IMR-90 (cell line): ENCODE measurements at regions not wholly inside any gene's neighbourhood (a gene's known extent, or its start where the extent isn't known, plus 50 kb on each side); places are given as distances from the start of the nearest gene placed in this dataset.

Experiments
- BHLHE40 ChIP-seq: fragments of 150-350 bp; IDR thresholded peaks from 2 replicates; pipeline ENCODE4 v1.6.1; 2016; ENCODE audit warnings: mild to moderate bottlenecking, low read depth, low read length
- CEBPB ChIP-seq: IDR thresholded peaks from 2 replicates; pipeline ENCODE4 v1.6.1; 2012; ENCODE audit warnings: low read depth, low read length, improper control_type of control experiment
- CHD1 ChIP-seq: IDR thresholded peaks from 2 replicates; pipeline ENCODE4 v1.6.1; 2012; ENCODE audit warnings: low read depth, low read length, improper control_type of control experiment
- ELK1 ChIP-seq: fragments of 150-350 bp; IDR thresholded peaks from 2 replicates; pipeline ENCODE4 v1.6.1; 2016; ENCODE audit warnings: low read depth, mild to moderate bottlenecking, low read length, moderate library complexity, borderline replicate concordance
- FOS ChIP-seq: fragments of 150-350 bp; IDR thresholded peaks from 2 replicates; pipeline ENCODE4 v1.6.1; 2016; ENCODE audit warnings: low read depth, low read length
- MAZ ChIP-seq: IDR thresholded peaks from 2 replicates; pipeline ENCODE4 v1.6.1; 2012; ENCODE audit warnings: low read depth, mild to moderate bottlenecking, low read length, improper control_type of control experiment, moderate library complexity, borderline replicate concordance
- NFE2L2 ChIP-seq: fragments of 150-350 bp; IDR thresholded peaks from 2 replicates; pipeline ENCODE4 v1.6.1; 2016; ENCODE audit warnings: low read depth, mild to moderate bottlenecking, low read length
- POLR2A ChIP-seq: IDR thresholded peaks from 2 replicates; pipeline ENCODE4 v1.6.1; 2012; ENCODE audit warnings: mild to moderate bottlenecking, low read depth, low read length
- RAD21 ChIP-seq: IDR thresholded peaks from 2 replicates; pipeline ENCODE4 v1.6.1; 2012; ENCODE audit warnings: low read length, improper control_type of control experiment
- RFX5 ChIP-seq: IDR thresholded peaks from 2 replicates; pipeline ENCODE4 v1.8.0; 2012; ENCODE audit warnings: low read depth, mild to moderate bottlenecking, low read length, moderate library complexity
- SMC3 ChIP-seq: fragments of 150-350 bp; IDR thresholded peaks from 2 replicates; pipeline ENCODE4 v1.6.1; 2016; ENCODE audit warnings: low read depth, mild to moderate bottlenecking, antibody characterized with exemption, low read length, moderate library complexity
- TF ChIP-seq, protein P1 (sequence below): conservative IDR thresholded peaks from 2 replicates; pipeline ENCODE4 v1.5.1; 2012; ENCODE audit warnings: mild to moderate bottlenecking, low read depth, low read length, improper control_type of control experiment

GRCh38 chr3:40901796-40902195 is 297.5 kb upstream of the CTNNB1 start:
- TF ChIP-seq, protein P1, sequence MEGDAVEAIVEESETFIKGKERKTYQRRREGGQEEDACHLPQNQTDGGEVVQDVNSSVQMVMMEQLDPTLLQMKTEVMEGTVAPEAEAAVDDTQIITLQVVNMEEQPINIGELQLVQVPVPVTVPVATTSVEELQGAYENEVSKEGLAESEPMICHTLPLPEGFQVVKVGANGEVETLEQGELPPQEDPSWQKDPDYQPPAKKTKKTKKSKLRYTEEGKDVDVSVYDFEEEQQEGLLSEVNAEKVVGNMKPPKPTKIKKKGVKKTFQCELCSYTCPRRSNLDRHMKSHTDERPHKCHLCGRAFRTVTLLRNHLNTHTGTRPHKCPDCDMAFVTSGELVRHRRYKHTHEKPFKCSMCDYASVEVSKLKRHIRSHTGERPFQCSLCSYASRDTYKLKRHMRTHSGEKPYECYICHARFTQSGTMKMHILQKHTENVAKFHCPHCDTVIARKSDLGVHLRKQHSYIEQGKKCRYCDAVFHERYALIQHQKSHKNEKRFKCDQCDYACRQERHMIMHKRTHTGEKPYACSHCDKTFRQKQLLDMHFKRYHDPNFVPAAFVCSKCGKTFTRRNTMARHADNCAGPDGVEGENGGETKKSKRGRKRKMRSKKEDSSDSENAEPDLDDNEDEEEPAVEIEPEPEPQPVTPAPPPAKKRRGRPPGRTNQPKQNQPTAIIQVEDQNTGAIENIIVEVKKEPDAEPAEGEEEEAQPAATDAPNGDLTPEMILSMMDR: no peak
- TF ChIP-seq SMC3 (no peak), CEBPB (no peak), BHLHE40 (no peak), RAD21 (no peak), POLR2A (no peak), MAZ (no peak), ELK1 (no peak), NFE2L2 (no peak), CHD1 (no peak), FOS (no peak), RFX5 (no peak)
